ENCODE measurements at regions not wholly inside any gene's neighbourhood (a gene's known extent, or its start where the extent isn't known, plus 50 kb on each side); places are given as distances from the start of the nearest gene placed in this dataset.
"Not testable (repeated sequence)": the region's sequence is repeated elsewhere in the genome, so short reads cannot be mapped to it uniquely, and the experiment has no call there.

DNA sequence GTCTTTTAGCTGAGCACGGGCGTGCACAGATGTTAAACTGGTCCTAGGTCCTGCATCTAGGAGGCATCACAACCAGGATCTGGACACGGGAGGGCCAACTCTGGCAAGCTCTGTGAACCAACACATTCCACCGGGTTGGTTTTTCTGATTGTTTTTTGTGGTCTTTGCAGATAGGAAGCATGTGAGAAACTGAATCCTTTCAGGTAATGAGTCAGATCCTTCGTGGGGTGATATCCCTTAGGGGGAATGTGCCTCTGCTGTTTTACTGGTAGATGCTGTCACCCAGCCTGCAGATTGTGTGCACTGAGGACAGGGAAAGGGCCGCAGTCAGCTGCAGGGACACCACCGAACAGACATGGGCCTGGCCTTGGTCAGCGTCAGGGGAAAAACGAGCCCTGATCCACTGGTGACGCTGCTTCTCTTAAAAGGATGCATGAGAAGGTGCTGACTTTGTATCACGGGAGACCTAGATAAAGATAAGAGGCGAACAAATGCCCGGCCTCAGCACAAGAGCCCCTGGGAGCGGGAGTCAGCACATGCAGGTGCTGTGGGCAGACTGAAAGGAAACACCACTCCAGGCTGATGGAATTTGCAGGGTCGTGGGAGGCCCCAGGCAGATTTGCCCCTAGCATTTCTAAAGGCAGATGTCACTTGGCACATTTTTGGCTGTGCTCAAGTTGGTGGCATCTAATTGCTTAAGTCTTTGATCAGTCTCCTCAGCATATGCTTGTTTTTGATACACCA lies 51.1 kb downstream of the DOP1B start:
- DNase-seq: no peak

DNA sequence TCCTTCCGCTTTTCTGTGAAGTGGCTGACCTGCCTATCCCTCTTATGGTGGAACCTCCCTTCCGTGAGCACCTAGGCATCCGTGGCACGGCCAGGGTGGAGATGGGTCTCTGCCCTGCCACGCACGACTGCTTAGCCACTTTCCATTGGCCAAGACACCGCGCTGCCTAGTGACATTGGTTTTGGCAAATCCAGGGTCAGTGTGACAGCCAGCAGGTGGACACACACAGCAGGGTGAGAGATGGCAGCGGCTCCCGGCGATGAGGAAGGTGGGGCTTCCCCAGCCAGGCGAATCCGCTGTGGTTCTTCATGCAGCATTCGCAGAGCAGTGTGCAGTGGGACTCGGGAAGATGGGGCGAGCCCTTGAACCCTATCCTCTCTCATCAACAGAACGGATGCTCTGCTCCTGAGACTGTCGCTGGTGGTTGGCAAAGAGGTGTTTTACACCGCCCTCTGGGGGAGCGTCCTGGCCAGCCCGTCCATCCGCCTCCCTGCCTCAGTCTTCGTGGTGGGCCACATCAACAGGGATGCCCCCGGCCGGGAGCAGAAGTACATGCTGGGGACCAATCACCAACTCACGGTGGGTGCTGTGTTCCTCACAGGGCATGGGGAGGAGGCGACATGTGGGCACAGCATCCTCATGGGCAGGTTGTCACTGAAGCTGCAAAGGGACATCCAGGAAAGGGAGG lies 51.8 kb downstream of the DOP1B start:
- DNase-seq: no peak

DNA sequence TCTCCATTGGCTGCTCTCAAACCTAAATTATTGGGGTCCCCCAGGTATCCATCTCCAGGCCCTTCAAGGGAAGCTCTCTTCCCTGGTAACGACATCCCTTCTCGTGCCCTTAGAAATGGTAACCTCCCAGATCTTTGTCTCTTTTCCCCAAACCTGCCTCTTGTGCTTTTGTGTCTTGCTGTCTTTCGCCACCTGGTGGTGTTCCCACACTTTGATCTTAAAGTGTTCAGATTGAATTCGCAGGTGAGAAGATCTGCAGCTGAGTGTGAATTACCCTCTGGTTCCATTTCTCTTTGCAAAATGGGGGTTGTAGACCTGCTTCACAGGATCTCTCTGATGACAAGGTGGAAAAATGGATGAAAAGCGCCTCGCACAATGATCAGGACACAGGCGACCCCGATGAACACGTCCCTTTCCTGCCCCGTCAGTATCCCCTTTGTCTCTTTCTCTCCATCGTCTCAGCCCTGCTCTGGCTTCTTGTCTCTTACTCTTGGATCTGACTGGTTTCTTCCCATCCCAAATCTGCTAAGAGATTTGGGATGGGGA lies 53.1 kb downstream of the DOP1B start:
- no peak for DNase-seq

DNA sequence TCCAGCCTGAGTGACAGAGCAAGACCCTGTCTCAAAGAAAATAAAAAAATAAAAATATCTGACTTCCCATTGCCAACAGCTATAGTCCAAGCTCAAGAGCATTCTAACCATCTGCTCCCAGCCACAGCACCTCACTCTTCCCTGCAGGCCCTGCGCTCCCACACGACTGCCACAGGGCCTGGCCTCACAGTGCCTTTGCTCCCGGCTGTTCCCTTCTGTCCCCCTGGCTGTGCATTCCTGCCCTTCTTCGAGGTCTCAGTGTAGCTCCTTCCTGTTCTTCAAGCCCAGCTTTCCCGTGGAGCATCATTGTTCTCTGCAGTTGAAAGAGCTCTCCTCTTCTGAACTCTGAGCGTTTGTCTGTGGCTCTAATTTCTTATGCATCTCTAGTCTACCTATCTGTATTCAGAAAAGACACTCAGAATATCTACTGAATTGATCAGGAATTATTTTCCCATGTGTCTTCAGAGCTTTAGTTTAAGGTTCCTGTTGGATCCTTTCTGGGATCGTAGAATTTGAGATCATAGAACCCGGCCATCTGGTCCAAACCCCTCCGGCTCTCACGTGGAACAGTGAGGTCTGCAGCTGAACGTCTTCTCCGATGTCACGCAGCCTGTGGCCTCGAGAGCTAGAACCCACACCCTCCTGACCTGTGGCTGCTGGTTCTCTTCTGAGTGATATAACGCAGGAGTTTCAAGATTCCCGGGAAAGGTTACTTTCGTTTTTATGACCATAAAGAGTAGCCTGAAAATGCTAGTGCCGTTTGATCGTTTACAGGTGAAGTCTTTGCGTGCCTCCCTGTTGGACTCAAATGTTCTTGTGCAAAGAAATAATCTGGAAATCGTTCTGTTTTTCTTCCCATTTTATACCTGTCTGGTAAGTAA lies 54.4 kb downstream of the DOP1B start:
- no peak for DNase-seq

DNA sequence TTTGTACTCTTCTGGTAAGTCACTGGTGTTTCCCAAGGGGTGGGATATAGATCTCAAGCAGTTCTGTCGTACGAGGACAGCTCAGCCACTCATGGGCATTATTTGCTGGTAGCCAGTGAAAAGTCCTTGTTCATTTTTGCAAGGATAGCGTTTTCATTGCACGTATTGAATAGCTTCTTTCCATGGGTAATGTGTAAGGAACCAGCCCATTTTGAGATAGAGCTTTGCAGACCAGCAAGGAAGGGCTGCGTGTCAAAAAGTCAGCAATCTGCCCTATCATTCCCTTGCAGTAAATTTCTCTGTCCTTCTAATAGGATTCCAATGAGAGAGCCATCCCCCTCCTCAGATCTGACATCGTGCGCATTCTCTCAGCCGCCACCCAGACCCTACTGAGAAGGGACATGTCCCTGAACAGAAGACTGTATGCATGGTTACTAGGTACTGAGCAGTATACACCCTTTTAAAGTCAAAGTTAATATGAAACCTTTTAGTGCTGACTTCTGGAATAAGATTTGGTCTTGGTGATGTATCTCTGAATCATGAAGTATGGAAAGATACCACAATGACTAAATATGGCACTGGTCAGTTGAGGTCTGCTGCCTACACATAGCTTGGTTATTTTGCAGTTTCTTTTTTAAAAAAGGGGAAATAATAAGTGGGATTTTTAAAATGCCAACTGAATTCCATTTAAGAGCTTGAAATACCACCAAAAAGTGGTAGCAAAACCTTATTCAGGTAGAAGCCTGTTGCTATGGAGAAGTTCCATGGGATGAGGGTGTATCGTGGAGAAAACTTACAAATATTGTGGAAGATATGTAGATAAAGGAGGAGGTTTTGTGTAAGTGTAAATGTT lies 55.3 kb downstream of the DOP1B start:
- no peak for DNase-seq

DNA sequence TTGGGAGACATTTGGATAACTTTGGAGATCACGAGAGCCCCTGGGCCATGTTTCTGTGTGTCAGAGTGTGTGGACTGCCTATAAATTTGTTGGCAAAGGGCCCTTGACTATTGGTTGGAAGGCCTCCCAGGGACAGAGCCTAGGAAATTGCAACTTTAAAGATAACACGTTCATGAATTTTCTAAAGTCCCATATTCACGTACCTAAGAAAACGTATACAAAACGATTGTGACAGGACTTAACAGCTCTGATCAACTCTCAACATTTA lies 55.8 kb downstream of the DOP1B start:
- DNase-seq: no peak

DNA sequence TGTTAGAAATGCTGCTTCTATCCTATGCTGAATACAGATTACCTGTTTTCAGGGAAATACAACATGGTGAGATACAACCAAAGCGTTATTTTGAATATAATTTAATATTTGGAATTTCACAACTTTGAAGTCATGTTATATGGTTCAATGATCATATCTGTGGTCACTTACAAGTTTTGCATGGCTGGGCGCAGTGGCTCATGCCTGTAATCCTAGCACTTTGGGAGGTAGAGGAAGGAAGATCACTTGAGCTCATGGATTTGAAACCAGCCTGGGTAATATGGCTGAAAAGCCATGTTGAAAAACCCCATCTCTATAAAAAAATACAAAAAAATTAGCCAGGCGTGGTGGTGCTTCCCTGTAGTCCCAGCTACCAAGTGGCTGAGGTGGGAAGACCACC lies 57.9 kb downstream of the DOP1B start:
- no peak for DNase-seq

DNA sequence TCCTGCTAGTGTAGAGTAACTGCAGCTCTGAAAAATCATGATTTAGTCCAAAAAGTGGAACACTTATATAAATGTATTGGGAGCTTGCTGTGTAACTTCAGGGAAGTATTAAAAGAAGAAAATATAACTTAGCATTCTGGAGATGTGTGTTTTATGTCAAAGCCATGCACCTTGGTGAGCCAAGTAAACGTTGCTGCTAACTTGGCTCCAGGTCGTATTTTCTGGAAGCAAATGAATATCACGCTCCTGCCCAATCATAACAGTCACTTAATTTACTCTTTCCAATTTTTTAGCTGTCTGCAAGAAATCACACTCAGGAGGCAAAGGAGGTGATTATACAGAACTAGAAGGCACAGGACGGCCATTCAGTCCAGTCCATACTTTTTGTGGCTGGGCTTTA lies 61.1 kb downstream of the DOP1B start:
- DNase-seq: no peak

DNA sequence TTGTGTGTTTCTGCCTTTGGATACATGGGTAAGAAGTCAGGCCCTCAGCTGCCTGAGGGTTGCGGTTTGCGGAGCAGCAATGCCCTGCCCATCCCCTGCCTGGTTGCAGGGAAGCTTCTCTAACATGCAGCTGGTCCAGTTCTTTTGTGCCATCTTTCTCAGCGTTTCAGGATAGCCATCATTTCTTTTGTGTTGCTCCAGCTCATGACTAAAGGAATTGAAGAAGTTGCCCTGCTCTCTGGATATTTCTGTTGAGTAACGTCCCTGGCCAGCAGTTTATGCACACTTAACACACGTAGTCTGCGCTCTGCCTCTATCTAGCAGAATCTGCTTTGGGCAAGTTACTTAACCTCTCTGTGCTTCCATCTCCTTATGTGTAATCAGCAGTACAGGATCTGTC lies 62.1 kb downstream of the DOP1B start:
- DNase-seq: no peak

DNA sequence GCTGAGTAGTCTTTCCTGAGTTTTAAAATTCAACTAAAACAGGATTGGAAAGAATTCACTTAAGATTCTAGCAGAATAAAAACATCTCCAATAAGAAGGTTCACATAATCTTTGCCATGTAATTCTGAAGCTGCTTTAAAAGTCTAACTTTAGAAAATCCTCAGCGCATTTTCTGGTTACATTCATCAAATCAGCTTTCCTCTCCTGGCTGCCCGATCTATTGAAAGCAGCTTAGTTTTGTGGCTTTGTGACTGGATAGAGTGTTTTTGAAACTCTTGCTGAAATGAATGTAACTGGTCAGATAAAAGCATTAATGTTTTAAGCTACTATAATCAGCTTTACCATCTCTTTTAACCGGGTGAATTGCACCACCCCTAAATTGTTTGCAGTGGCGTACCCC lies 66.8 kb downstream of the DOP1B start:
- no peak for DNase-seq

DNA sequence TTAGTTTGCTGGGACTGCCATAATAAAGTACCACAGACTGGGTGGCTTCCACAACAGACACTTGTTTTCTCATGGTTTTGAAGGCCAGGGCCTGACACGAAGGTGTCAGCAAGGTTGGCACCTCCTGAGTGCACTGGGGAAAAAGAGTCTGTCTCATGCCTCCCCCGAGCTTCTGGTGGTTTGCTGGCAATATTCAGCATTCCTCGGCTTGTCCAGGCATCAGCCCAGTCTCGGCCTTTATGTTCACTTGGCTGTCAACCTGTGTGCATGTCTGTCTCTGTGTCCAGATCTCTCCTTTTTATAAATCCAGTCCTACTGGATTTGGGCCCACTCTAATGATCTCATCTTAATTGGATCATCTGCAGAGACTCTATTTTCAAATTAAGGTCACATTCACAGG lies 72.6 kb downstream of the DOP1B start:
- no peak for DNase-seq

DNA sequence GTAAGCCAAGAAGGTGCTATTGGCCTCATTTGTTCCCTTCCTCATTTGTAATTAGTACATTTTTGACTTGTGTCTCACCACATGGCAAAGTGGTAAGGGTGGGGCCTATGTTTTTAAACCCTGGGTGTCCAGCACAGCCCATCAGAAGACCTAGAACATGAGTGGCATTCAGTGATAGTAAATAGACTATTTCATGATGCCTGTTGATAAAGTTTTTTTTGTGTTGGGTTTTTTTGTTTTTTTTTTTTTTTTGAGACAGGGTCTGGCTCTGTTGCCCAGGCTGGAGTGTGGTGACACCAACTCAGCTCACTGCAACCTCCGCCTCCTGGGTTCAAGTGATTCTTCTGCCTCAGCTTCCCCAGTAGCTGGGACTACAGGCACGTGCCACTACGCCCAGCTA lies 74.8 kb downstream of the DOP1B start:
- DNase-seq: not testable (repeated sequence)

DNA sequence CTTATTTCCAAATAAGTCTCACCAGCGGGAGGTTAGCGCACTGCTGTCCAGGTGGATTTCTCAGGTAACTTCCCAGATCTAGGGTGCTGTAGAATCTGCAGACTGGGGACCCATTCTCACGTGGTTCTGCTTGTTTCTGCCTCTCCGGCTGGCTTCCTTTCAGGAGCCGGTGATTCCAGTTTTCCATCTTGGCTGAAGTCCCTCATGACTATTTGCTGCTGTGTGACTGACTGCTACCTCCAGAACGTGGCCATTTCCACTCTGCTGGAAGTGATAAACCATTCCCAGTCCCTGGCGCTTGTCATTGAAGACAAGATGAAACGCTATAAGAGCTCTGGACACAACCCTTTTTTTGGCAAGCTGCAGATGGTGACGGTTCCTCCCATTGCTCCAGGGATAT lies 76.0 kb downstream of the DOP1B start:
- DNase-seq: no peak

DNA sequence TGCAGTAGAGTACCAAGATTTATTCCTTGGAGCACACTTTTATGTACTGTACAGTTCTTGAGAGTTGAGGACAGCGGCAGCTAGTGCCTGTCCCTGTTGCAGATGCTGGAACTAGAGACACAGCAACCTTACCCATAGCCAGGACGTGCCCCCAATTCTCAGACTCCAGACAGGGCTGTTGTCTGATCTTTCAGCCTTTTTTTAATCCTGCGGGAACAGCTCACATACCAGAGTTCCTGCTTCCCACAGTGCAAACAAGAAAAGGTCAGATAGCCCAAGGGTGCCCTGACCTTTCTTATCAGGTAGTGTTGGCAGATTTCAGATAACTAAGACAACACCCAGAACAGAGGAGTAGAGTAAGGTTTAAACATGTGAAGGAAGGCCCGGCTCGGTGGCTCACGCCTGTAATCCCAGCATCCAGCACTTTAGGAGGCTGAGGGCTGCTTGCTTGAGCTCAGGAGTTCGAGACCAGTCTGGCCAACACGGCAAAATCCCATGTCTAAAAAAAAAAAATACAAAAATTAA lies 78.5 kb downstream of the DOP1B start:
- DNase-seq: no peak

DNA sequence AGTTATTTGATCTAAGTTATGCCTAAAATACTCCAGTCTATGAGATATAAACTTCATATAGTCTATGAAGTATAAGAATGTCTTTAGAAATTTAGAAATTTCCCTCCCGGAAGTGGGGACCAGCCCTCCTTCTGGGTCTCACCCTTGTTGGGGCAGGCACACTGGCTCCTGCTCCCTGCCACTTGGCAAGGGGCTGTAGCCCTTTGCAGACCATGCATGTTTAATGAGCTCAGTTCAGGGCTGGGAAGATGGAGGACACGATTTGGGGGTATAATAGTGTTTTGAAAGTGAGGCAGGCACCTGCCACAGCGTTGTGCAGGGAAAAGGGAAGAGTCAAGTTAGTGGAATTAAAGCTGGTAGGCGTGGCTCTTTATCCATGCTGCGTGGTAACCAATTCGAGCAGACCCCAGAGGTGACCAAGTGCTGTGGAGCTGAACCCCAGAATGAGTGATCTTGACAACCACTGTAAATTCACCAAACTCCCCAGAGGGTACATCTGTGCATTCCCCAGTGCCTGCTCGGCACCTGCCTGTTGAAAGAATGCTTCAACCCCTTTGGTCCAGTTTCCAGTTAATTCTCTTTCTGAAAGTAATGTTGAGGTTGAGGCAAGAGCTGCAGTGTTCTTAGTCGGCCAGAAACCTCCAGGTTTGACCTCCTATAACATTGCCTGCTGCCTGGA lies 79.6 kb downstream of the DOP1B start:
- no peak for DNase-seq

DNA sequence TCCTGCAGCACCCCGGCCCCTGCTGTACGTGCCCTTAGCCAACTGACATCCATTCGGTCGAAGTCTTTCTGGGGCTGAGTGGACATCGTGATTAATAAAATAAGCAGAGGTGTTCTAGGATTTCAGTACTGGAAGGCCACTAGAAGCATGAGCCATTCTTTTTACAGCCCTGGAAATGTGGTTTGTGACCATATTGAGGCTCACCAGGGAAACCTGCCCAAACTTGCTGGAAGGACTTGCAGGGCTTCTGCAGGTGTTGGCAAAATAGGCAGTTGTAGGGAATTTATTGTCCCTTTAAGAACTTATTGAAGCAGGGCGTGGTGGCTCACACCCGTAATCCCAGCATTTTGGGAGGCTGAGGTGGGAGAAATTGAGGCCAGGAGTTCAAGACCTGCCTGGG lies 80.8 kb downstream of the DOP1B start:
- no peak for DNase-seq

DNA sequence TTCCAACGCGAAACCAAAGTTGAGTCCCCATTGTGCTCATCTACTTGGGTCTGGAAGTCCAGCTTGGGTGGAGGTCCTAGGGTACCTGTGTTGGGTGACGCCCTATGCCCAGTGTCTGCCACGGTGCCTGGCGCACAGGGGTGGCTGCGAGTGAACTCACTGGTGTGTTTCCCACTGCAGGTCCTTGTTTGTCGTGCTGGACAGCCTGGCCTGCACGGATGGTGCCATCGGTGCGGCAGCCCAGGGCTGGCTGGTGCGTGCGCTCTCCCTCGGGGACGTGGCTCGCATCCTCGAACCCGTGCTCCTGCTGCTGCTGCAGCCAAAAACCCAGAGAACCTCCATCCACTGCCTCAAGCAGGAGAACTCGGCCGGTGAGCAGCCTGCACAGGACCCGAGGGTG lies 80.4 kb upstream of the MORC3 start:
- DNase-seq: no peak

DNA sequence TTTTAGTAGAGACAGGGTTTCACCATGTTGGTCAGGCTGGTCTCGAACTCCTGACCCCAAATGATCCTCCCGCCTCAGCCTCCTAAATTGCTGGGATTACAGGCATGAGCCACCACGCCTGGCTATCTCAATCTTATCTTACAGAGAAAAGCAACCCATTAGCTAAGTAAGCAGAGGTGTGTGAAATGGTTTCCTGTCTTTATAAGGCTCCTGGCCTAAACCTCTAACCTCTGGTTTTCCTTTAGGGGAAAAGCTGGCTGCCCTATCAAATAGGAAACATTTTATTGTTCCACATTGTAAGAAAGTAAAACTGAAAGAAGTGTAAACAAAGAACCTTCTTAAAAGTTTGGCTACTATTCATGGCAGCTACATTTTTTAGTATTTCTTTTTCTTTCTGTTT lies 78.3 kb upstream of the MORC3 start:
- DNase-seq: no peak

DNA sequence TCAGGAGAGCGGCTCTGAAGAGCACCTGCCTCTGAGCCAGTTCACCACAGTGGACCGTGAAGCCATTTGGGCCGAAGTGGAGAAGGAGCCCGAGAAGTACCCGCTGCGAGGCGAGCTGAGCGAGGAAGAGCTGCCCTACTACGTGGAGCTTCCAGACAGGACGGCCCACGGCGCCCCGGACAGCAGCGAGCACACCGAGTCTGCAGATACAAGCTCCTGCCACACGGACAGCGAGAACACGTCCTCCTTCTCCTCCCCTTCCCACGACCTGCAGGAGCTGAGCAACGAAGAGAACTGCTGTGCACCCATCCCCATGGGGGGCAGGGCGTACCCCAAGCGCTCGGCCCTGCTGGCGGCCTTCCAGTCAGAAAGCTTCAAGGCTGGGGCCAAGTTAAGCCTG lies 74.9 kb upstream of the MORC3 start:
- no peak for DNase-seq

DNA sequence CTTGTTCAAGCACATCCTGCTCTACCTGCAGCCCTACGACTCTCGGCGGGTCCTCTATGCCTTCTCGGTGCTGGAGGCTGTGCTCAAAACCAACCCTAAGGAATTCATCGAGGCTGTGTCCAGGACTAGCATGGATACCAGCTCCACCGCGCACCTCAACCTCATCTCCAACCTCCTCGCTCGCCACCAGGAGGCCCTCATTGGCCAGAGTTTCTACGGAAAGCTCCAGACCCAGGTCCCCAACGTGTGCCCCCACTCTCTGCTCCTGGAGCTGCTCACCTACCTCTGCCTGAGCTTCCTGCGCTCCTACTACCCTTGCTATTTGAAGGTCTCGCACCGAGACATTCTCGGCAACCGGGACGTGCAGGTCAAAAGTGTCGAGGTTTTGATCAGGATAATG lies 74.3 kb upstream of the MORC3 start:
- DNase-seq: no peak

DNA sequence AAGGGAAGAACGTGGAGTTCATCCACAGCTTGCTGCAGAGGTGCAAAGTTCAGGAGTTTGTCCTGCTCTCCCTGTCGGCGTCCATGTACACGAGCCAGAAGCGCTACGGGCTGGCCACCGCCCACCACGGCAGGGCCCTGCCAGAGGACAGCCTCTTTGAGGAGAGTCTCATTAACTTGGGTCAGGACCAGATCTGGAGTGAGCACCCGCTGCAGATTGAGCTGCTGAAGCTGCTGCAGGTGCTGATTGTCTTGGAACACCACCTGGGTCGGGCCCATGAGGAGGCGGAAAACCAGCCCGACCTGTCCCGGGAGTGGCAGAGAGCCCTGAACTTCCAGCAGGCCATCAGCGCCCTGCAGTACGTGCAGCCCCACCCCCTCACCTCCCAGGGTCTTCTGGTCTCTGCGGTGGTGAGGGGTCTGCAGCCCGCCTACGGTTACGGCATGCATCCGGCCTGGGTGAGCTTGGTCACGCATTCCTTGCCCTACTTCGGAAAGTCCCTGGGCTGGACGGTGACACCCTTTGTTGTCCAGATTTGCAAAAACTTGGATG lies 73.8 kb upstream of the MORC3 start:
- no peak for DNase-seq
